ENCODE measurements at regions not wholly inside any gene's neighbourhood (a gene's known extent, or its start where the extent isn't known, plus 50 kb on each side); places are given as distances from the start of the nearest gene placed in this dataset.

DNA sequence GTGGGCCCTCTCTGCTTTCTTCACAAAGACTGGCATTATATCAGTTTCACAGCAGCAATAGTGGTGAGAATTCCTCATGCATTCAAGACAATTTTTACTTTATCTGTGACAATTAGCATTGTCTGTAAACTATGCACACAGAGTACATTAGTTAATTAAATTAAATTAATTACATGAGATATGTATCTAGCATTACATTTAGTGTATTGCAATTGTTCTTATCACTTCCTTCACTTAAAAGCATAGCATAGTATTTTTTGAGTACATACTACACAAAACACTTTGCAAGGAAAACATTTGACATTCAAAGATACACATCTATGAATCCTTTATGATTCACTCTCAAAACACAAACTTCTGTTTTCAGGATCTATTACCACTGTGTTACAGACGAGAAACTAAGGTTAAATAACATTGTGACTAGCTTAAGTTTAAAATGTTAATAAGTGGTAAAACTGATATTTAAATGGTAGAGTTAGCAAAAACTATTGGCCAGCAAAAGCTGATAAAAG is 1542.6 kb downstream of the PLA2G4A start:
- Mint-ChIP-seq H3K27me3 (no peaks in the 10 kb centered on the region), H3K36me3 (ENCODE audit: low read depth) (no peaks in the 10 kb centered on the region), H3K4me1 (ENCODE audit: low read depth) (no peaks in the 10 kb centered on the region), H3K27ac (no peak overlapping the region), H3K4me3 (no peak overlapping the region), H3K9me3 (no peaks in the 10 kb centered on the region)
- no peak overlapping the region for H3K27ac ChIP-seq (ENCODE audit: low read depth in 1 of 2, low read length in 2 of 2)
- H3K4me3 ChIP-seq (ENCODE audit: low read length) = no peak overlapping the region
- POLR2A ChIA-PET = interaction anchor here (0.6 kb wide), 1 partner anchor 227 kb away, joined by 3 read pairs; no protein-coding TSS in a partner anchor
- H3K4me1 ChIP-seq (ENCODE audit: insufficient read depth, low read length) = no peaks in the 10 kb centered on the region
- no peak for ATAC-seq (ENCODE audit: poor library complexity)
- intact Hi-C loops (cut with DNase I, micrococcal nuclease) = no loop called here
- CTCF ChIA-PET = no interaction called here
- no peaks in the 10 kb centered on the region for H3K9me3 ChIP-seq (ENCODE audit: control insufficient read depth in 1 of 2, insufficient read depth in 1 of 2, low read length in 2 of 2)
- DNase-seq = no peak
- no peak for TF ChIP-seq CTCF (IDR thresholded peaks at IDR 0.05)
- no peaks in the 10 kb centered on the region for H3K27me3 ChIP-seq (ENCODE audit: control insufficient read depth in 1 of 2, insufficient read depth in 2 of 2, low read length in 2 of 2)
- H3K36me3 ChIP-seq (ENCODE audit: insufficient read depth, low read length) = no peaks in the 10 kb centered on the region

DNA sequence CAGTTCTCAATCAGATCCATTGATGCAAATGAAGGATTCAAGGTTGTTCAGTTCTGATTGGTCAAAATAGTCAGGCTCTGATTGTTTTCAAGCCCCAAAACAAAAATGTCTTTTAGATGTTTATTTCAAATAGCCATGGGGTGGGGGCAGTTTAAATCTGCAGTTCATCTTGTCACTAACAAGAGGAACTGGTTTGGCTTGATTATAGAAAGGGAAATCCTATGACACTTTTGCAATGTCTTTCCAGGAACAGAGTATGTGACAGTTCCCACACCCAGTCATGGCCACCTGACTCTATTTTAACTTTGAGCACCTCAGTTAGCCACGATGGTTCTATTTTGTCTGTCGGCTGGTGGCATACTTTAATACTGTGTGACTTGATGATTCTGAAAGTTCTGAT is 1544.1 kb downstream of the PLA2G4A start:
- ChIA-PET CTCF (no interaction called here), POLR2A (no interaction called here)
- H3K4me1 ChIP-seq (ENCODE audit: insufficient read depth, low read length) = no peaks in the 10 kb centered on the region
- H3K4me1 Mint-ChIP-seq (ENCODE audit: low read depth) = no peaks in the 10 kb centered on the region
- H3K27ac ChIP-seq (ENCODE audit: low read depth in 1 of 2, low read length in 2 of 2) = no peak overlapping the region
- no peaks in the 10 kb centered on the region for H3K36me3 Mint-ChIP-seq (ENCODE audit: low read depth)
- no peaks in the 10 kb centered on the region for H3K27me3 Mint-ChIP-seq
- DNase-seq = no peak
- no peaks in the 10 kb centered on the region for H3K27me3 ChIP-seq (ENCODE audit: control insufficient read depth in 1 of 2, insufficient read depth in 2 of 2, low read length in 2 of 2)
- no peak overlapping the region for H3K4me3 Mint-ChIP-seq
- H3K36me3 ChIP-seq (ENCODE audit: insufficient read depth, low read length) = no peaks in the 10 kb centered on the region
- no peak for ATAC-seq (ENCODE audit: poor library complexity)
- TF ChIP-seq CTCF (IDR thresholded peaks at IDR 0.05) = no peak
- H3K4me3 ChIP-seq (ENCODE audit: low read length) = no peak overlapping the region
- H3K27ac Mint-ChIP-seq = no peak overlapping the region
- peaks cover 6% of the 10 kb centered on the region for H3K9me3 Mint-ChIP-seq
- intact Hi-C loops (cut with DNase I, micrococcal nuclease) = no loop called here
- H3K9me3 ChIP-seq (ENCODE audit: control insufficient read depth in 1 of 2, insufficient read depth in 1 of 2, low read length in 2 of 2) = no peaks in the 10 kb centered on the region

- H3K4me3 ChIP-seq (ENCODE audit: low read length) = no peak overlapping the region
- Mint-ChIP-seq H3K27ac (no peak overlapping the region), H3K4me3 (no peak overlapping the region), H3K36me3 (ENCODE audit: low read depth) (no peaks in the 10 kb centered on the region), H3K4me1 (ENCODE audit: low read depth) (no peaks in the 10 kb centered on the region), H3K27me3 (no peaks in the 10 kb centered on the region), H3K9me3 (no peaks in the 10 kb centered on the region)
- ChIA-PET POLR2A (no interaction called here), CTCF (no interaction called here)
- no peak for TF ChIP-seq CTCF (IDR thresholded peaks at IDR 0.05)
- no peaks in the 10 kb centered on the region for H3K27me3 ChIP-seq (ENCODE audit: control insufficient read depth in 1 of 2, insufficient read depth in 2 of 2, low read length in 2 of 2)
- DNase-seq (no peak), ATAC-seq (ENCODE audit: poor library complexity) (no peak)
- no peaks in the 10 kb centered on the region for H3K4me1 ChIP-seq (ENCODE audit: insufficient read depth, low read length)
- no peaks in the 10 kb centered on the region for H3K36me3 ChIP-seq (ENCODE audit: insufficient read depth, low read length)
- no peaks in the 10 kb centered on the region for H3K9me3 ChIP-seq (ENCODE audit: control insufficient read depth in 1 of 2, insufficient read depth in 1 of 2, low read length in 2 of 2)
- intact Hi-C loops (cut with DNase I, micrococcal nuclease) = no loop called here
- H3K27ac ChIP-seq (ENCODE audit: low read depth in 1 of 2, low read length in 2 of 2) = no peak overlapping the region
Measured at GRCh38 chr1:188382851-188383250, 1554.1 kb downstream of the PLA2G4A start.
